NOMO-1 (cell line): ENCODE measurements at regions not wholly inside any gene's neighbourhood (a gene's known extent, or its start where the extent isn't known, plus 50 kb on each side); places are given as distances from the start of the nearest gene placed in this dataset.
"Not testable (repeated sequence)": the region's sequence is repeated elsewhere in the genome, so short reads cannot be mapped to it uniquely, and the experiment has no call there.

Experiments used
- DNase-seq, 2 experiments: peaks; one replicate each; lab custom pipeline; 2025; ENCODE audit not compliant: unreplicated experiment in 2 of 2; lab: John Stamatoyannopoulos, UW

- no peak for DNase-seq
Measured at GRCh38 chr10:45111509-45111908, 110.8 kb downstream of the ZNF22 start.

- DNase-seq = not testable (repeated sequence)
Measured at GRCh38 chr10:45117940-45118339, 117.2 kb downstream of the ZNF22 start.

GRCh38 chr10:45118929-45119328 lies 118.2 kb downstream of the ZNF22 start:
- DNase-seq = no peak

- not testable (repeated sequence) for DNase-seq
Measured at GRCh38 chr10:45122180-45122860, 121.6 kb downstream of the ZNF22 start.

GRCh38 chr10:45135443-45136198 lies 134.9 kb downstream of the ZNF22 start:
- no peak for DNase-seq

- DNase-seq = no peak
Measured at GRCh38 chr10:45136256-45136655, 135.5 kb downstream of the ZNF22 start.

GRCh38 chr10:45144326-45145070 lies 143.8 kb downstream of the ZNF22 start:
- no peak for DNase-seq

GRCh38 chr10:45145143-45145542 lies 144.4 kb downstream of the ZNF22 start:
- not testable (repeated sequence) for DNase-seq

- DNase-seq = no peak
Measured at GRCh38 chr10:45147000-45147399, 146.3 kb downstream of the ZNF22 start.

- no peak for DNase-seq
Measured at GRCh38 chr10:45150997-45151396, 150.3 kb downstream of the ZNF22 start.

- no peak for DNase-seq
Measured at GRCh38 chr10:45151467-45152214, 150.9 kb downstream of the ZNF22 start.

- DNase-seq = no peak
Measured at GRCh38 chr10:45152726-45153125, 152.0 kb downstream of the ZNF22 start.

- no peak for DNase-seq
Measured at GRCh38 chr10:45154502-45154901, 153.8 kb downstream of the ZNF22 start.

GRCh38 chr10:45155784-45156183 lies 155.1 kb downstream of the ZNF22 start:
- no peak for DNase-seq

GRCh38 chr10:45160271-45160670 lies 155.1 kb downstream of the OR13A1 start:
- no peak for DNase-seq

- DNase-seq = no peak
Measured at GRCh38 chr10:45163315-45163975, 152.0 kb downstream of the OR13A1 start.

- not testable (repeated sequence) for DNase-seq
Measured at GRCh38 chr10:45175520-45176118, 139.8 kb downstream of the OR13A1 start.

GRCh38 chr10:45179691-45180090 lies 135.7 kb downstream of the OR13A1 start:
- DNase-seq = no peak

- DNase-seq = no peak
Measured at GRCh38 chr10:45180507-45180906, 134.9 kb downstream of the OR13A1 start.
